NCI-H82 treated with DMSO at 0.1 percent for 48 hours (cell line): ENCODE measurements at regions not wholly inside any gene's neighbourhood (a gene's known extent, or its start where the extent isn't known, plus 50 kb on each side); places are given as distances from the start of the nearest gene placed in this dataset.

Experiments
- DNase-seq: peaks from one replicate; lab custom pipeline; 2025; ENCODE audit not compliant: unreplicated experiment; lab: John Stamatoyannopoulos, UW

- no peak for DNase-seq
Measured at GRCh38 chr1:4847711-4848110, 193.3 kb downstream of the AJAP1 start.
